Left ventricle myocardium inferior (tissue), 1 donor: ENCODE measurements at regions not wholly inside any gene's neighbourhood (a gene's known extent, or its start where the extent isn't known, plus 50 kb on each side); places are given as distances from the start of the nearest gene placed in this dataset.

Experiments used
- DNase-seq: peaks from one replicate; pipeline ENCODE4 v3.0.0-alpha.2; 2020
- H3K27ac ChIP-seq: fragments of 200-600 bp; replicated peaks from 2 replicates; pipeline ENCODE4 v1.8.0; 2021
- H3K27me3 ChIP-seq: fragments of 200-600 bp; 2 replicates; pipeline ENCODE4 v1.8.0; 2021; ENCODE audit warnings: low read depth
- H3K36me3 ChIP-seq: fragments of 200-600 bp; 2 replicates; pipeline ENCODE4 v1.8.0; 2021
- H3K4me1 ChIP-seq: fragments of 200-600 bp; 2 replicates; pipeline ENCODE4 v1.8.0; 2021
- H3K4me3 ChIP-seq: fragments of 200-600 bp; 2 replicates; pipeline ENCODE4 v1.8.0; 2021; ENCODE audit warnings: mild to moderate bottlenecking, moderate library complexity
- H3K9me3 ChIP-seq: fragments of 200-600 bp; replicated peaks from 2 replicates; pipeline ENCODE4 v1.8.0; 2021
- CTCF ChIP-seq: fragments of 200-600 bp; IDR thresholded peaks from 2 replicates; pipeline ENCODE4 v1.8.0; 2021; ENCODE audit warnings: antibody characterized with exemption, mild to moderate bottlenecking, borderline replicate concordance
- intact Hi-C: fragments of 100-400 bp; cut with micrococcal nuclease; formaldehyde crosslinking; loops from one replicate; pipeline ENCODE4 v1.11.0; 2022
- donor health status: DM: no; HTN: yes; CAD: no; lungs with severe emphysema.

- Histone ChIP-seq H3K4me1 (no peaks in the 10 kb centered on the region), H3K36me3 (no peaks in the 10 kb centered on the region), H3K27me3 (no peaks in the 10 kb centered on the region), H3K4me3 (no peak overlapping the region), H3K9me3 (no peaks in the 10 kb centered on the region), H3K27ac (no peak overlapping the region)
- DNase-seq, result no peak
- intact Hi-C loops, result no loop called here
- no peak for TF ChIP-seq CTCF
Observed at GRCh38 chr1:96259399-96259798, 462.2 kb upstream of the PTBP2 start.

GRCh38 chr1:96281491-96281890, 440.1 kb upstream of the PTBP2 start:
- H3K9me3 ChIP-seq, result peaks cover 46% of the 10 kb centered on the region
- no peak for TF ChIP-seq CTCF
- DNase-seq, result no peak
- no peaks in the 10 kb centered on the region for H3K36me3 ChIP-seq
- H3K4me3 ChIP-seq, result no peak overlapping the region
- intact Hi-C loops, result no loop called here
- no peak overlapping the region for H3K27ac ChIP-seq
- no peaks in the 10 kb centered on the region for H3K4me1 ChIP-seq
- H3K27me3 ChIP-seq, result no peaks in the 10 kb centered on the region

- no peak for TF ChIP-seq CTCF
- intact Hi-C loops, result no loop called here
- H3K4me1 ChIP-seq, result no peaks in the 10 kb centered on the region
- no peak overlapping the region for H3K27ac ChIP-seq
- no peaks in the 10 kb centered on the region for H3K27me3 ChIP-seq
- H3K36me3 ChIP-seq, result no peaks in the 10 kb centered on the region
- H3K9me3 ChIP-seq, result peaks cover 43% of the 10 kb centered on the region
- no peak for DNase-seq
- no peak overlapping the region for H3K4me3 ChIP-seq
Observed at GRCh38 chr1:96290033-96290432, 431.6 kb upstream of the PTBP2 start.

GRCh38 chr1:96290801-96291200, 430.8 kb upstream of the PTBP2 start:
- intact Hi-C loops, result no loop called here
- no peak for DNase-seq
- Histone ChIP-seq H3K4me3 (no peak overlapping the region), H3K27me3 (no peaks in the 10 kb centered on the region), H3K27ac (no peak overlapping the region), H3K9me3 (peaks cover 35% of the 10 kb centered on the region), H3K4me1 (no peaks in the 10 kb centered on the region), H3K36me3 (no peaks in the 10 kb centered on the region)
- no peak for TF ChIP-seq CTCF

- Histone ChIP-seq H3K4me3 (no peak overlapping the region), H3K9me3 (peaks cover 28% of the 10 kb centered on the region), H3K4me1 (no peaks in the 10 kb centered on the region), H3K36me3 (no peaks in the 10 kb centered on the region), H3K27me3 (no peaks in the 10 kb centered on the region), H3K27ac (no peak overlapping the region)
- TF ChIP-seq CTCF, result no peak
- intact Hi-C loops, result no loop called here
- no peak for DNase-seq
Observed at GRCh38 chr1:96291468-96291867, 430.1 kb upstream of the PTBP2 start.

GRCh38 chr1:96292141-96292540, 429.4 kb upstream of the PTBP2 start:
- H3K9me3 ChIP-seq, result peaks cover 22% of the 10 kb centered on the region
- H3K27me3 ChIP-seq, result no peaks in the 10 kb centered on the region
- no peak overlapping the region for H3K27ac ChIP-seq
- no peak for TF ChIP-seq CTCF
- H3K36me3 ChIP-seq, result no peaks in the 10 kb centered on the region
- H3K4me1 ChIP-seq, result no peaks in the 10 kb centered on the region
- intact Hi-C loops, result no loop called here
- no peak for DNase-seq
- no peak overlapping the region for H3K4me3 ChIP-seq
